ENCODE measurements at regions not wholly inside any gene's neighbourhood (a gene's known extent, or its start where the extent isn't known, plus 50 kb on each side); places are given as distances from the start of the nearest gene placed in this dataset.
"Not testable (repeated sequence)": the region's sequence is repeated elsewhere in the genome, so short reads cannot be mapped to it uniquely, and the experiment has no call there.

GRCh38 chr22:47411006-47411405 is 648.6 kb downstream of the TBC1D22A start:
- H3K9me3 Mint-ChIP-seq: no peaks in the 10 kb centered on the region
- H3K27me3 Mint-ChIP-seq (ENCODE audit: low read depth): peaks cover 17% of the 10 kb centered on the region

DNA sequence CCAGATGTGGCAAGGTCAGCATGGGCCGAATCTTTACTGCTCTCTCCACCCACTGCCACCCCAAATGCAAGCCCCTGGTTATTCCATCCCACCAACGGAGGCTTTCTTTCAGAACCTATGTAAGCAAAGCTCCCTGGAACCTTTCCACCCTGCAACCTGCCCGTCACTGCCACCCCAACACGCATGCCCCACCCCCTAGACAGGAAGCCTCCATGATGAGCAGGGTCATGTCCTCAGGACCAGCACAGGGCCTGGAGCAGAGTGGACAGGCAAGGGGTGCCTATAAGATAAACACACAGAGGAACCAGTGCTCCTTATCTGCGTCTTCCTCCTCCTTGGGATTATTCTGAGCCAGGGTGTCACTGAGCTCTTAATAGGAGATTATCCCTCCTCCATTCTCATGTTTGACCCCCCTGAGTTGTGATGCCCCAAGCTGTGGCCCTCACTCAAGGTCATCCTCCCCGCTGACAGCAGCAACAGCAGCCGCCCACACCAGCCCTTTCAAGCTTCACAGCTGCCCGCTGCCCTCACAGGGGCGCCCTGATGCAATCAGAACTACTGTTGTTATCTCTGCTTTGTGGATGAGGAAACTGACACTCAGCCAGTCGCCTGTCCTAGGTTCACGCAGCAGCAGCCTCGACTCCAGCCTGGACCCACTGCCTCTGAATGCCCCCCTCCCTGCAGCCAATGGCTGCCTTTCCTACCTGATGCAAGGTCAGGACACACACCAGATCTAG is 647.3 kb downstream of the TBC1D22A start:
- H3K4me3 Mint-ChIP-seq: no peak overlapping the region
- no peak for DNase-seq
- no peaks in the 10 kb centered on the region for H3K9me3 Mint-ChIP-seq
- H3K27me3 Mint-ChIP-seq (ENCODE audit: low read depth): peaks cover 17% of the 10 kb centered on the region
- H3K36me3 Mint-ChIP-seq (ENCODE audit: low read depth): no peaks in the 10 kb centered on the region
- CTCF ChIA-PET: no interaction called here
- intact Hi-C loops (cut with micrococcal nuclease): no loop called here
- no peak overlapping the region for H3K27ac Mint-ChIP-seq
- no peaks in the 10 kb centered on the region for H3K4me1 Mint-ChIP-seq (ENCODE audit: low read depth)

More at GRCh38 chr22:47411006-47411405, 648.6 kb downstream of the TBC1D22A start:
- no peak for DNase-seq
- Mint-ChIP-seq H3K36me3 (ENCODE audit: low read depth) (no peaks in the 10 kb centered on the region), H3K4me3 (no peak overlapping the region), H3K27ac (no peak overlapping the region), H3K4me1 (ENCODE audit: low read depth) (no peaks in the 10 kb centered on the region)
- CTCF ChIA-PET: no interaction called here
- intact Hi-C loops (cut with micrococcal nuclease): no loop called here

DNA sequence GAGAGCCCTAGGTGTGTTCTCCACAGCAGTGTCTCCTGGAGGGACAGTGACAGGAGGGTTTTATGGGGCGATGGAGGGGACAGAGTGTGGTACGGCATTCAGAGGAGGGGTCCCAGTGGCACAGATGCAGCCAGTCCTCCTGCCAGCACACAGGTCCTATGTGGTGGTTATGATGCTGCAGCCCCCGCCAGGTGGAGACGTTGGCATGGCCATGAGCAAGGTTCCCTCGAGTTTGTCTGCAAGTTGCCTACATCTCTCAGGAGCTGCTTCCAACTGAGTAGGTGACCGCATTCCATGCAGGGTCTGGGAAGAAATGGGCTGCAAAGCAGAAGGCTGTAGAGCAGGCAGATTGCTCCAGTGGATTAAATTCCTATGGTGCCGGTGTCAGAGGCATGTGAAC is 646.0 kb downstream of the TBC1D22A start:
- Mint-ChIP-seq H3K4me3 (no peak overlapping the region), H3K9me3 (no peaks in the 10 kb centered on the region), H3K27ac (no peak overlapping the region), H3K4me1 (ENCODE audit: low read depth) (no peaks in the 10 kb centered on the region), H3K36me3 (ENCODE audit: low read depth) (no peaks in the 10 kb centered on the region), H3K27me3 (ENCODE audit: low read depth) (peaks cover 17% of the 10 kb centered on the region)
- intact Hi-C loops (cut with micrococcal nuclease): no loop called here
- CTCF ChIA-PET: no interaction called here
- DNase-seq: no peak

DNA sequence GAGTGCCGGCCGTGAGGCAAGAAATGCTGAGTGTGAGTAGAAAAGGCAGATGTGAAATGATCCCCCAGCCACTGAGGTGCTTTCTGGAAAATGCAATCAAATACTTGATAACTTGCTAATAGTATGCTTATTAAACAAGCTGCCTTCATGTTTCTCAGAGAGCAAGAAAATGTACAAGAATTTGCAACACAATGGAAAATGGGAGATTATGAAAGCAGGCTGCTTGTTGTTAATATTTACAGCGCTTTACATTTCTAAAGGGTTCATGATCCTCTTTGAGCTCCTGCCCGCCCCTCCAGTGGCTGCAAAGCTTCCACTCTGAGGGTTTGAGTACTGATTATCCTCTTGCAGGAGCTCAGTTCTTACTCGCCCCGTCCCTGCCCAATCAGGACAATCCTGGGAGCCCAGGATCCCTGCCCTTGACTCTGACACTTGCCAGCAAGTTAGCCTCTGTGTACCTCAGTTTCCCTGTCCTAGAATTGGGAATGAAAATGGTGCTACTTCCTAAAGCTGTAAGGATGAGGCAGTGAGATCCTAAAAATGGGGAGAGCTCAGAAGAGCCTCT is 645.1 kb downstream of the TBC1D22A start:
- no peaks in the 10 kb centered on the region for H3K4me1 Mint-ChIP-seq (ENCODE audit: low read depth)
- peaks cover 14% of the 10 kb centered on the region for H3K27me3 Mint-ChIP-seq (ENCODE audit: low read depth)
- H3K36me3 Mint-ChIP-seq (ENCODE audit: low read depth): no peaks in the 10 kb centered on the region
- intact Hi-C loops (cut with micrococcal nuclease): no loop called here
- CTCF ChIA-PET: no interaction called here
- no peak overlapping the region for H3K4me3 Mint-ChIP-seq
- DNase-seq: no peak
- no peaks in the 10 kb centered on the region for H3K9me3 Mint-ChIP-seq
- H3K27ac Mint-ChIP-seq: no peak overlapping the region

- intact Hi-C loops (cut with micrococcal nuclease): no loop called here
- CTCF ChIA-PET: no interaction called here
- H3K27ac Mint-ChIP-seq: no peak overlapping the region
- H3K4me1 Mint-ChIP-seq (ENCODE audit: low read depth): no peaks in the 10 kb centered on the region
- no peaks in the 10 kb centered on the region for H3K36me3 Mint-ChIP-seq (ENCODE audit: low read depth)
- H3K9me3 Mint-ChIP-seq: no peaks in the 10 kb centered on the region
- no peak overlapping the region for H3K4me3 Mint-ChIP-seq
- no peak for DNase-seq
- peaks cover 14% of the 10 kb centered on the region for H3K27me3 Mint-ChIP-seq (ENCODE audit: low read depth)
Observed at GRCh38 chr22:47406896-47407295, 644.4 kb downstream of the TBC1D22A start.

DNA sequence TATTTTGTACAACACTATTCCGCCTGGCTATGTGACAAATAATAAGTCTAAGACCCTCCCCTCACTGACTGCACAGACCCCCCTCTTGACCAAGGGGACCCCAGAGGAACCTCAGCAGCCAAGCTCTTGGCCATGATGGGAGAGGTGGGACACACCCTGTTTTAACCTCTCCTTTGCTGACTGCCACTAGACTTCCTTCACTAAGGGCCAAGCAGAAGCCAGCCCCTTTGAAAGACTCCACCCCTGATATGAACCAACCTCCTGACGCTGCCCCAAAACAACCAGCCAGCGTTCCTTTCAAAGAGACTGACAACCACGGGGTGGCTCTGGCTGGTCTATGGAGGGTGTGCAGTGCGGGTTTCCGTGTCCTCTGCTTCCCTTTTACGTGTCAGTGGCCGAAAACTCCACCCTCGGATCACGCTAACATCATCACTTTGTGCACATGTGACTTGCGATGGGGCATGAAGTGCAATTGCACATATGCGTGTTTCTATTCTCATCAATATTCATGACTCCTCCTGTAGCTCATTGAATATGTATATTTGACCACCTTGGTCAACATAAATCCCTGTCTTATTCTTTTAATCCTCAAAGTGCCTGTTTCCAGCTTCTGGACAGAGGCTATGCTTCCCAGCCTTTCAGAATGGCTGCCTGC is 643.9 kb downstream of the TBC1D22A start:
- Mint-ChIP-seq H3K9me3 (no peaks in the 10 kb centered on the region), H3K36me3 (ENCODE audit: low read depth) (no peaks in the 10 kb centered on the region), H3K4me1 (ENCODE audit: low read depth) (no peaks in the 10 kb centered on the region), H3K4me3 (no peak overlapping the region), H3K27me3 (ENCODE audit: low read depth) (peaks cover 14% of the 10 kb centered on the region), H3K27ac (no peak overlapping the region)
- intact Hi-C loops (cut with micrococcal nuclease): no loop called here
- no peak for DNase-seq
- CTCF ChIA-PET: no interaction called here

DNA sequence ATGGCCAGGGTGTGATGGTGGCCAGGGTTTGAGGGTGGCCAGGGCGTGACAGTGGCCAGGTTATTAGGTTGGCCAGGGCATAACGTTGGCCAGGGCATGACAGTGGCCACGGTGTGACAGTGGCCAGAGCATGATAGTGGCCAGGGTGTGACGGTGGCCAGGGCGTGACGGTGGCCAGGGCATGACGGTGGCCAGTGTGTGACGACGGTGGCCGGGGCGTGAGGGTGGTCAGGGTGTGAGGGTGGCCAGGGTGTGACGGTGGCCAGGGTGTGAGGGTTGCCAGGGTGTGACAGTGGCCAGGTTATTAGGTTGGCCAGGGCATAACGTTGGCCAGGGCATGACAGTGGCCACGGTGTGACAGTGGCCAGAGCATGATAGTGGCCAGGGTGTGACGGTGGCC is 642.8 kb downstream of the TBC1D22A start:
- H3K4me3 Mint-ChIP-seq; DNase-seq; H3K36me3 Mint-ChIP-seq (ENCODE audit: low read depth); H3K4me1 Mint-ChIP-seq (ENCODE audit: low read depth); H3K27ac Mint-ChIP-seq; H3K9me3 Mint-ChIP-seq; intact Hi-C loops (cut with micrococcal nuclease); CTCF ChIA-PET: not testable (repeated sequence)
- peaks cover 14% of the 10 kb centered on the region for H3K27me3 Mint-ChIP-seq (ENCODE audit: low read depth)

DNA sequence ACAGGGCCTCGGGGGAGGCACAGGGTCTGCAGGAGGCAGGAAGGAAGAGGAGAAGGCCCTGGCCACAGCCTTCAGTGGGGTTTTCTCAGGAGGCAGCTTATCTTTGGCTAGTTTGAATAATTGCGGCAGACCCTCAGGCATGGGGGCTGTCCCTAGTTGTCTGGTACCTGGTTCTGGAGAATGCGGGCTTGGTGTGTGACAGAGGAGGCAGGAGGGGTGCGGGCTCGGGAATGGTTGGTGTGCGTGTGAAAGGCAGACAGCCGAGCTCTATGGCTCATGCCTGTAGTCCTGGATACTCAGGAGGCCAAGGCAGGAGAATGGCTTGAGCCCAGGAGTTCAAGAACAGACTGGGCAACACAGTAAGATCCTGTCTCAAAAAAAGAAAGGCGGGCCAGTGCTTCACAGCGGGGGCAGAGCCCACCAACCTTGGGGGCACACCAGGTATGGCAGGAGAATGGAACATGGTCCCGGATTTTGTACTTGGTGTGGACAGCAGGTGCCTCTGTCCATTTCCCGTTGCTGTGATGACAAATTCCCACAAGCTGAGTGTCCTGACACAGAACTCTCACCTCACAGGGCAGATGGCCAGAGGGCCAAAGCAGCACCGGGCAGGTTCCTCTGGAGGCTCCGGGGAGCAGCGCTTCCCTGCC is 640.6 kb downstream of the TBC1D22A start:
- no peak for DNase-seq
- Mint-ChIP-seq H3K4me1 (ENCODE audit: low read depth) (no peaks in the 10 kb centered on the region), H3K9me3 (no peaks in the 10 kb centered on the region), H3K36me3 (ENCODE audit: low read depth) (no peaks in the 10 kb centered on the region), H3K4me3 (no peak overlapping the region), H3K27me3 (ENCODE audit: low read depth) (no peaks in the 10 kb centered on the region), H3K27ac (no peak overlapping the region)
- CTCF ChIA-PET: no interaction called here
- intact Hi-C loops (cut with micrococcal nuclease): no loop called here

GRCh38 chr22:47401976-47402770 is 639.7 kb downstream of the TBC1D22A start:
- intact Hi-C loops (cut with micrococcal nuclease): no loop called here
- DNase-seq: no peak
- Mint-ChIP-seq H3K27me3 (ENCODE audit: low read depth) (no peaks in the 10 kb centered on the region), H3K27ac (no peak overlapping the region), H3K4me1 (ENCODE audit: low read depth) (no peaks in the 10 kb centered on the region), H3K36me3 (ENCODE audit: low read depth) (no peaks in the 10 kb centered on the region), H3K9me3 (no peaks in the 10 kb centered on the region), H3K4me3 (no peak overlapping the region)
- CTCF ChIA-PET: no interaction called here

DNA sequence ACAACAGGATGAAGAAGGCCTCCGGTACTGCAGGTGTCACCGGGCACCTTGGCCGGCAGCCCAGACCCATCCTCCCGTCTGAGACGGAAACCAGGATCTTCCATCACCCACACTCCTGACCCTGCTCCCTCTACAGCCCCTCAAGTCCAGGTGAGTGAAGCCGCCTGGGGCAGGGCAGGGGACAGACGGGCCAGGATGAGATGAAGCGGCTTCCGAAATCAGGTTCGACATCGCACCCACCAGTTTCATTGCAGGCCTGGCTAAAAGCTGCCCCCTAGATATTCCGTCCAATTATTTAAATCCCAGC is 639.1 kb downstream of the TBC1D22A start:
- no peak for DNase-seq
- Mint-ChIP-seq H3K4me1 (ENCODE audit: low read depth) (no peaks in the 10 kb centered on the region), H3K27ac (no peak overlapping the region), H3K27me3 (ENCODE audit: low read depth) (no peaks in the 10 kb centered on the region), H3K36me3 (ENCODE audit: low read depth) (no peaks in the 10 kb centered on the region), H3K4me3 (no peak overlapping the region), H3K9me3 (no peaks in the 10 kb centered on the region)
- CTCF ChIA-PET: no interaction called here
- intact Hi-C loops (cut with micrococcal nuclease): no loop called here

- no peaks in the 10 kb centered on the region for H3K4me1 Mint-ChIP-seq (ENCODE audit: low read depth)
- H3K27ac Mint-ChIP-seq: no peak overlapping the region
- H3K4me3 Mint-ChIP-seq: no peak overlapping the region
- no peaks in the 10 kb centered on the region for H3K27me3 Mint-ChIP-seq (ENCODE audit: low read depth)
- intact Hi-C loops (cut with micrococcal nuclease): no loop called here
- DNase-seq: no peak
- CTCF ChIA-PET: no interaction called here
- H3K36me3 Mint-ChIP-seq (ENCODE audit: low read depth): no peaks in the 10 kb centered on the region
- H3K9me3 Mint-ChIP-seq: no peaks in the 10 kb centered on the region
Observed at GRCh38 chr22:47400701-47401591, 638.5 kb downstream of the TBC1D22A start.

DNA sequence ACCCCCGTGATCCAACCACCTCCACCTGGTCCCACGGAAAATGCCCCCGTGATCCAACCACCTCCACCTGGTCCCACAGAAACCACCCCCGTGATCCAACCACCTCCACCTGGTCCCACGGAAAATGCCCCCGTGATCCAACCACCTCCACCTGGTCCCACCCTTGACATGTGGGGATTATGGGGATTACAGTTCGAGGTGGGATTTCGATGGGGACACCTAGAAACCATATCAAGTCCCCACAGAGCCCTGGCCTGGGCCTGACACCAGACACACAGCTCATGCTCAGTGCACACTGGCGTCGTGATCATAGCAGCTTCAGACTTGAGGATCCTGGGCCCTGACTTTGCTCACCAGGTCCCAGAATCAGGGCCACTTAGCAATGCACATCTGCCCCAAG is 637.7 kb downstream of the TBC1D22A start:
- intact Hi-C loops (cut with micrococcal nuclease); H3K27ac Mint-ChIP-seq; DNase-seq; H3K27me3 Mint-ChIP-seq (ENCODE audit: low read depth); H3K4me3 Mint-ChIP-seq; CTCF ChIA-PET; H3K9me3 Mint-ChIP-seq; H3K36me3 Mint-ChIP-seq (ENCODE audit: low read depth); H3K4me1 Mint-ChIP-seq (ENCODE audit: low read depth): not testable (repeated sequence)

All from activated naive CD4-positive, alpha-beta T cell treated with anti-CD3 and anti-CD28 coated beads for 36 hours (primary cell).